ENCODE measurements at regions not wholly inside any gene's neighbourhood (a gene's known extent, or its start where the extent isn't known, plus 50 kb on each side); places are given as distances from the start of the nearest gene placed in this dataset.
"Not testable (repeated sequence)": the region's sequence is repeated elsewhere in the genome, so short reads cannot be mapped to it uniquely, and the experiment has no call there.

DNA sequence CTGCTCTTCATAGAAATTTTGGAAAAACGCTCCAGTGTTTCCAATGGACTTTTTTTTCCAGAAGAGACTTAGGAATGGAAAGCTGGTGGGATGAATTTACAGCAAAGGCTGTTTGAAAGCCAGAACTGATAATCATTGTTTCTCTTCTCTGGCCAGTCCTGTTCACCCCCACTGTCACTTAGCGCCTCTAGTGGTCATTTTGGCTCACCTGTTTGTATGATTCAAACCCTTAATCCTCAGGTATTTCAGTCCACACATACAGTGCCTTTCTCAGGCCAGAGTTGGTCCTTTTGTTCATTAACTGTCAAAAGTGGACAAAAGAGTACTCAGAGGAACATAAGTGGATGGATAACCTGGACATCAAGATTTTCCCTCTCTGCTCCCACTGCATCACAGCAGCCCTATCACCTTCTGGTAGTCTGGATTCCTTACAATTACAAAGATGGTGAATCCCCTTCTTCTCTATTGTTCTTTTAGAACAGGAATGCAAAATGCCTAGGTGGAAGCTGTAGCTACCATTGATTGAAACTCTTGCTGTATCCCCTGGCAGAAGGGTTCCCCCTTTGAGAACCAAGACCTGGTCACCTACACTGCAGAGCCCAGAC, 177.6 kb upstream of the OLFM3 start:
- DNase-seq: no peak

DNA sequence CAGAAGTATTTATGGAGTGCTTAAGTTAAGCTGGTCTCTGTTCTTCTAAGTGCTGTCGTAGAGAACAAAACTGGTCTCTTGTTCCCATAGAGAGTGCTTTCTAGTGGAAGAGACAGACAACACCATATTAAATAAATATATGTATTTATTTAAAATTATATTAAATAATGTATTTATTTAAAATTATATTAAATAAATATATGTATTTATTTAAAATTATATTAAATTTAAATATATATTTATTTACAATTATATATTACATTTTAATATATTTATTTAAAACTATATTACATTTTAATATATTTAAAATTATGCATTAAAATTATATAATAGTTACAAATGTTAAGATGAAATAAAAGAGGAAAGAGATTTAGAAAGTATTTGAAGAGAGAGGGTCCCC, 175.5 kb upstream of the OLFM3 start:
- DNase-seq: no peak

GRCh38 chr1:102163799-102164198, 167.1 kb upstream of the OLFM3 start:
- no peak for DNase-seq

DNA sequence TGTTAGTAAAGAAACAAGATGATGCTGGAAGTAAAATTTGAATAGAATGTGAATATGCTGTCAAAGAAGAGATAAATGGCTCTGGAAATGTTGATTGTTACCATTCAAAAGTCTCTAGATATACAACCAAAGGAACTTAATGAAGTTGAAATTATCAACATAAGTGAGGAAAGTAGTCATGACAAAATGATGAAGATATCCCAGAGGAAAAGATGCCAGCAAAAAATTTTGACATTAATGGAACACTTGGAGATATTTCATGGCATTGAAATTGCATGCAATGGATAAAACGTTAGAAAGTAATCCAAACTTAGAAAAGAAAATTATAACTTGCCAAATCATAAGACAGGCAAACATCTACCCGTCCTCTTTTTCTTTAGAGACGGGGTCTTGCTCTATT, 154.5 kb upstream of the OLFM3 start:
- no peak for DNase-seq

GRCh38 chr1:102120910-102121309, 124.2 kb upstream of the OLFM3 start:
- DNase-seq: no peak

DNA sequence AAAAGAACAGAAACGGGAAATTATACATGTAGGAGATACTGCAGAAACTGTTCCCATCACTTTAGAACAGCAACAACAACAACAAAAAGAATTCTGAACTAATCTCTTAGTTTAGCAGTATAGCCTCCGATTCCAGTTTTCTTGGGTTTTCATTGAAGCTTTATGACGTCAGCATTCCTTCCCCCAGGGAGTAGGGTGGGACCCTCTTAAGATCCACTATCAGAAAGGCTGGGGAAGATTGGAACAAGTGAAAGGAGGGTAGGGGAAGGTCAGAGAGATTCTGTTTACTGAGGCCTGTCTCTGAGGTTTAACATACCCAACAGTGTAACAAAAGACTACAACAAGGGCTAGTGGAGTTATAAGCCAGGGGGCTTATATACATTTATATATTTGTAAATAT, 121.4 kb upstream of the OLFM3 start:
- no peak for DNase-seq

DNA sequence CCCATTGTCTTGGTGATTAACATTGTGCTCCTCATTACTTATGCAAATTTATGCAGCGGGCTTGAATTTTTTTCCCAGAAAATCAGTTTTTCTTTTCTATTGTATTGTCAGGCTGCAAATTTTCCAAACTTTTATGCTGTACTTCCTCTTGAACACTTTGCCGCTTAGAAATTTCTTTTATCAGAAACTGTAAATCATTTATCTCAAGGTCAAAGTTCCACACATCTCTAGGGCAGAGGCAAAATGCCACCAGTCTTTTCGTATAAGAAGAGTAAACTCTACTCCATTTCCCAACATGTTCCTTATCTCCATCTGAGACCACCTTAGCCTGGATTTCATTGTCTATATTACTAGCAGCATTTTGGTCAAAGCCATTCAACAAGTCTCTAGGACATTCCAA, 113.9 kb upstream of the OLFM3 start:
- no peak for DNase-seq

DNA sequence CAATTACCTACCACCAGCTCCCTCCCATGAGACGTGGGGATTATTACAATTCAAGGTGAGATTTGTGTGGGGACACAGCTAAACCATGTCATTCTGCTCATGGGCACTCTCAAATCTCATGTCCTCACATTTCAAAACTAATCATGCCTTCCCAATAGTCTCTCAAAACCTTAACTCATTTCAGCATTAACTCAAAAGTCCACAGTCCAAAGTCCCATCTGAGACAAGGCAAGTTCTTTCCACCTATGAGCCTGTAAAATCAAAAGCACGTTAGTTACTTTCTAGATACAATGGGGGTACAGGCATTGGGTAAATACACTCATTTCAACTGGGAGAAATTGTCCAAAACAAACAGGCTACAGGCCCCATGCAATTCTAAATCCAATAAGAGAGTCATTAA, 112.8 kb upstream of the OLFM3 start:
- not testable (repeated sequence) for DNase-seq

DNA sequence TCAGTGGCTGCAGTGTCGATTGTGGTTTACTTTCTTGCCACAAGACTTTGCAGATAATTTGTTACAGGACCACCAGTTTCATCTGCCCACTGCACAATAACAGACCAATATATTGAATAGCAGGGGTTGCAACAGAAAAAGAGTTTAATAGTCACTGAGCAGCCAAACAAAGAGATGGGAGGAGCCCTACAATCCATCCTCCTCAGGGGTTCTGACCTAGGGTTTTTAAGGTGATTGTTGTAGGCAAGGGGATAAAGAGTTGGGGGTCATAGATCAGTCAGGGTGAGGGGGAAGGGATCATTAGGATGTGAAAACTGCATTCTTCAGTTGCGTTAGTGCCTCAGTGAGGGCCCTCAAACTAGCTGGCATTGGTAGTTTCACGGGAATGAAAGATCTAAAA, 110.7 kb upstream of the OLFM3 start:
- DNase-seq: no peak

DNA sequence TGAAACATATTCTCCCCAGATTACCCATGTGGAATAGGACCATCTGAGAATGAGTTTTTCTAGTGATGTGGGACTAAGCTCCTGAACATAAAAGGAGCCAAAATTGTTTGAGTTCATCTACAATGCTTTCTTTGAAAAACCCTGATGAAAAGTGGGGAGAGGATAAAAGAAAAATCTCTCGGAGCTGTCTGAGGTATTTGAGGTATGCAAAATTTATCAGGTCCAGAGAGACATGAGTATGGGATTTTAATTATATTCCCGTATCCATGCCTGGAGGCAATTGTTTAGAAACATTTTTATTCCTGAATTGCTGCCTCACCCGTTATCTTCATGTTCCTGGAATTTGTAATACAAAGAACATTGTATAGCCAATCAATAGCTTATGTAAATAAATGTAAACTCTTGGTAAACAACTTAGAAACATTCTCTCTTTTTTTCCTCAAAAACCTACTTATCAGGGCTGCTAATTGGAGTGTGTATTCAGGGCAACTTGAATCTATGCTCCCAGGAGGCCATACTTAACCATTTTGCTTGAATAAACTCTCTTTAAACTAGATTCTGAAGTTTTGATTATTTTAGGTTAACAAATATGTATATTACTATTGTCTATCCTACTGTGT, 109.3 kb upstream of the OLFM3 start:
- no peak for DNase-seq

- no peak for DNase-seq
Observed at GRCh38 chr1:102103646-102104045, 106.9 kb upstream of the OLFM3 start.

DNA sequence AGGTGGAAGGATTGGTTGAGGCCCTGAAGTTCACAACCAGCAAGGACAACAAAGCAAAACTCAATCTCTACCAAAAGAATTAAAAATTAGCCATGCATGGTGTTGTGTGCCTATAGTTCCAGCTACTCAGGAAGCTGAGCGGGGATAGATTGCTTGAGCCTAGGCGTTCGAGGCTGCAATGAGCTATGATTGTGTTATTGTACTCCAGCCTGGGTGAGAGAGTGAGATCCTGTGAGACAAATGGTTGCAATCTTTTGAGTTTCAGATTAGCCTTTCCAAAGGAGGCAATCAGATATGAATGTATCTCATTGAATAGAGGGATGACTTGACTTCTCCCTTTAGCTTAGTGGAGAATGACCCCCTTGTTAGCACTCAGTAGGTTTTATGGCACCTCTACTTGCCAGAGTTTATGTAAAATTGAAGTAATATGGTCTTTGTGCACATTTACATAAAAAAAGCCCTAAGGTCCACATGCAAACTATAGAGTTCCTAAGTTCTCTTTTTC, 105.6 kb upstream of the OLFM3 start:
- DNase-seq: no peak

- no peak for DNase-seq
Observed at GRCh38 chr1:102100666-102101065, 103.9 kb upstream of the OLFM3 start.

DNA sequence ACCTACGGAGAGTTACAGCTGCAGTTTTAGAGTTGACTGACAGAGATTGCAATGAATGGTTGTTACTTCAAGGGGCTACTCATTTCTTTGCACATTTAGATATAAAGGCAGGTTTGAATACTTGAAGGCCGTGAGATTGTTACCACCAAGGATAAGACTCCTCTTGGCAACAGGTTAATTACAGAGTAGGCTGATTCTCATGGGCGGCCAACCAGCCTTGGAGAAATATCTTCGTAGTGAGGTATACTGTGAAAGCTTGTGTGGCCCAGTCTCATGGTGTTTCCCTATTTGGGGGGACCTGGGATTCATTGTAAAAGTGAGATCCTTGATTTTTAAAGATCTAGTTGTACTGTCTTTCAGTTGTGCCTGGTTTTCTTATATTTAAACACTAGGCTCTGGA, 103.2 kb upstream of the OLFM3 start:
- no peak for DNase-seq

DNA sequence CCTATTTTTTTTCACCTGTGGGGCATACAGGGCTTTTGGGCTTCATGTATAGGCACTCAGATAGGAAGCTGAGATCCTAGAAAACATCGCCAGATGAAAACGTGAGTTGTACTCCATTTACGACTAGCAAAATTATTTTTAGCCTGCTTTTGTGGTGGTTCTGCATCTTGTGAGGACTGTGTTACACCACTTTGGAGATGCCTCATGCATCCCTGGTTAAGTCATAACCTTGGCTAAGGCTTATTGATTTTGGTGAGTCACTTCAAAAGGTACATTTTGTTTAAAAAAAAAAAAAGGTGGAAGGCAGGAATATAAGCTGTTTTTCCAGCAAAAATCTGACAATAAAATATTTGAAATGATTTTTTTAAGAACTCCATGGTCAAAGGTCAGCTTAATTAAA, 101.8 kb upstream of the OLFM3 start:
- DNase-seq: no peak

DNA sequence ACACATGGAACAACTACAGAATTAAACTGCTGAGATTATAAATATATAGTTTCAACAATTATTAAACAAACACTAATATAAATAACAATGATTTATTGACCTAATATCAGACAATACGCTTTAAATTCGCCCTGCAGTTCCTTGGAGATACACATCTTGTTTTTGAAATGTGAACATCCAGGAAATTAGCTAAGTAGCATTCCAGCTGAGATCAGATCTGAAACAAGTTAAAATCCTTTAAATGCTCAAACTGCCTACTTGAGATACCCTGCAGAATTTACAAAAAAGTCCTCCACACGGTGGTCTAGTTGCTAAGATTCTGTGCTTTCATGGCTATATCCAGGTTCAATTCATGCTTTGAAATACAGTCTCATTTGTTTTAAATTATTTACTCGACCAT, 101.4 kb upstream of the OLFM3 start:
- no peak for DNase-seq

DNA sequence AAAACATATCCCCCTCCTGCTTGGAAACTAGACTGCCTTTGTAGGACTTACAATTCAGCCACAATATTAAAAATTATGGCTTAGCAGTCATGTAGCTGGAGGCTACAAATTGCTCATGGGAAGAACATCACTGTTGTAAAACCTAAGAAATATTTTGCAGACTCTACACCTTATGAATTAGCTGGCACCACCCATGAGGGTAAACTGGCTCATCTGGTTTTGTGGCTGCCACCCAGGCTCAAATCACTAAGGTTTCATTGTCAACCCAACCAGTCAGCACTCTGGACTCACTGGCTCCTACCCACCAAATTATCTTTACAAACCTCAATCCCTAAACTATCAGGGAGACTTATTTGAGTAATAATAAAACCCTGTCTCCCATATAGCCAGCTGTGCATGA, 100.7 kb upstream of the OLFM3 start:
- no peak for DNase-seq

DNA sequence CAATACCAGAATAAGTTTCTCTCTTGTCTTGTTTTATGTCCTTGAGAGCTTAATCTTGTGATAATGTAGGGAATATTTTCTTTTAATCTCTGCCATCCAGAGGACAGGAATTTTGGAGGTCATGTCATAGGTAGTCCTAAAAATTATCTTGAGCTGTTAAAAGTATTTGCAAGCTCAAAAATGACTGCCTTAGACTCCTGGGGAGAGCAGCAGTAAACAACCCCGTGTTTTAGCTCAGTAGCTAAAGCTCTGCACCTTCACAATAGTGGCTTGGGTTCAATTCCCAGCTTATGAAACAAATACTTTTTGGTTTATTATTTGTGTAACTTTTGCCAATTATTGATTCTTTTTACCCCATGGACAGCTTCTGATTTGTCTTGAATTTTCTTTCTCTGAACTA, 99.4 kb upstream of the OLFM3 start:
- DNase-seq: no peak

GRCh38 chr1:102089791-102090190, 93.1 kb upstream of the OLFM3 start:
- DNase-seq: no peak

- DNase-seq: no peak
Observed at GRCh38 chr1:102085896-102086295, 89.2 kb upstream of the OLFM3 start.

- no peak for DNase-seq
Observed at GRCh38 chr1:102084771-102085535, 88.2 kb upstream of the OLFM3 start.

DNA sequence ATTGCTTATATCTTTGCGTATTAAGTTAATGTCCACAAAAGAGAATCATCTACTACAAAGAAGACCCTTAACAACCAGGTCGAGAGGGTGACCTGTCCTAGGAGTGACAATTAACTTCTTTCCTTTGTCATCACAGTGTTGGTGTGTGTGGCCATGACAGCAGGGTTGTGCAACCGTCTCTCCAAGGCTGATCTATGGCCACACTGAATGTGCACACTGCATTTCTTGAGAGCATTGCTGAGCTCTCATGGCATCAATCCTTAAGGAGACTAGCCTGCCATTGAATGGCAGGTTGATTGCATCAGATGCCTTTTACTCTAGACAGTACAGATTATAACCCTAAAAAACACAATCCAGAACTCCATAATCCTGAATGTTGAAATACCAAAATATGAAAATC, 86.5 kb upstream of the OLFM3 start:
- no peak for DNase-seq

DNA sequence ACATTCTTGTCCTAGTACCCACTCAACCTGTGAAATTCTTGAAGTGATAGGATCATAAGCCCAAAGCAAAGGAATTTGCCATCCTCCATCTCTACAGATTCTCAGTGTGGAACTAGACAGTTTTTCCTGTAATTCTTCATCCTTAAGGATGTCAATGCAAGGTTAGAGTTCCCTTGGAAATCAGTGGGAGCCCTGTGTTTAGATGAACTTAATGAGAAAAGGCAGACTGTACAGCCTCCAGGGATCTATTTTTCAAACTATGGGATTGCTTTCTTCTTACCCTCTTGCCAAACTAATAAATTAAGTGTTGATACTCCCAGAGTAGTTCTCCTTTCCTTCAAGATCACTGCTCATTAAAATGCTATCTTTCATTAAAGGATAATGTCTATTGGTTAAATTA, 78.1 kb upstream of the OLFM3 start:
- no peak for DNase-seq

GRCh38 chr1:102071451-102071850, 74.7 kb upstream of the OLFM3 start:
- no peak for DNase-seq

All from SW 1271 (cell line).